HCT116 (cell line): ENCODE measurements at regions not wholly inside any gene's neighbourhood (a gene's known extent, or its start where the extent isn't known, plus 50 kb on each side); places are given as distances from the start of the nearest gene placed in this dataset.

Experiments
- ATAC-seq: fragments of 200-7000 bp; cut with Tn5 transposase; 2 replicates; pipeline ENCODE4 v1.9.1; 2020; ENCODE audit warnings: mild to moderate bottlenecking, moderate library complexity
- BruUV-seq: library from RNA; stranded (reverse); fragments of 400-500 nt; replicated peaks from 2 replicates; lab custom pipeline; 2021; lab: Mats Ljungman, UMichigan
- CTCF ChIA-PET: fragments of 300-600 bp; sonication (Branson Sonifier 250); formaldehyde crosslinking; loops from one replicate; lab custom pipeline; 2021; ENCODE audit warnings: antibody characterized with exemption; lab: Charles Lee
- POLR2A ChIA-PET: fragments of 300-600, 350-600 bp; sonication (Branson Sonifier 250); formaldehyde crosslinking; loops from one replicate; lab custom pipeline; 2021; ENCODE audit warnings: antibody characterized with exemption; lab: Charles Lee
- RAD21 ChIA-PET, 2 experiments: fragments of 300-600 bp; sonication (Branson Sonifier 250); formaldehyde crosslinking; loops; one replicate each; lab custom pipeline; 2023; ENCODE audit warnings: low total read pairs in 2 of 2; ENCODE audit not compliant: uncharacterized antibody in 2 of 2, unreplicated experiment in 2 of 2, low non-redundant PET in 1 of 2; lab: Charles Lee
- DNase-seq: peaks from one replicate; pipeline ENCODE4 v3.0.0-alpha.2; 2010; ENCODE audit warnings: low read depth, low spot score
- H2AFZ ChIP-seq: fragments of 200-600 bp; shearing (Covaris generic), sonication (generic); 2 replicates; pipeline ENCODE4 v1.6.1; 2017; ENCODE audit warnings: low read depth, mixed run types, mixed read lengths, antibody characterized with exemption, low read length; ENCODE audit not compliant: poor library complexity, severe bottlenecking
- H3K27ac ChIP-seq: 2 replicates; pipeline ENCODE4 v1.5.1; 2012; ENCODE audit warnings: low read depth, low read length
- H3K27me3 ChIP-seq: fragments of 200-600 bp; sonication (generic); 2 replicates; pipeline ENCODE4 v1.6.1; 2016; ENCODE audit warnings: mixed run types, low read length, mixed read lengths; ENCODE audit not compliant: insufficient read depth
- H3K36me3 ChIP-seq, 2 experiments: fragments of 200-500 bp in 1 of 2; fragments of 200-600 bp in 1 of 2; sonication (Bioruptor generic) in 1 of 2; sonication (generic) in 1 of 2; 2 replicates each; pipeline versions ENCODE4 v1.5.1 to v1.6.1; 2014 to 2016; ENCODE audit warnings: low read length in 2 of 2, inconsistent platforms in 1 of 2, mixed read lengths in 1 of 2, mixed run types in 1 of 2; ENCODE audit not compliant: insufficient read depth in 2 of 2, control insufficient read depth in 1 of 2
- H3K4me1 ChIP-seq, 2 experiments: fragments of 200-600 bp in 1 of 2; sonication (generic) in 1 of 2; 2 replicates each; pipeline versions ENCODE4 v1.5.1 to v1.6.1; 2012 to 2017; ENCODE audit warnings: low read length in 2 of 2, inconsistent platforms in 1 of 2, mild to moderate bottlenecking in 1 of 2, mixed read lengths in 1 of 2, mixed run types in 1 of 2, moderate library complexity in 1 of 2; ENCODE audit not compliant: insufficient read depth in 2 of 2, control insufficient read depth in 1 of 2
- H3K4me2 ChIP-seq: fragments of 200-600 bp; sonication (generic); 2 replicates; pipeline ENCODE4 v1.6.1; 2017; ENCODE audit warnings: mixed run types, low read length, mixed read lengths
- H3K4me3 ChIP-seq, 2 experiments: fragments of 200-600 bp in 1 of 2; sonication (generic) in 1 of 2; replicated peaks in 1 of 2; 2 replicates each; pipeline ENCODE4 v1.5.1; 2011 to 2016; ENCODE audit warnings: low read length in 2 of 2, control low read depth in 1 of 2, low read depth in 1 of 2, mild to moderate bottlenecking in 1 of 2, mixed read lengths in 1 of 2, mixed run types in 1 of 2
- H3K79me2 ChIP-seq: fragments of 200-600 bp; sonication (generic); 2 replicates; pipeline ENCODE4 v1.6.1; 2017; ENCODE audit warnings: mild to moderate bottlenecking, mixed run types, low read length, moderate library complexity, mixed read lengths; ENCODE audit not compliant: insufficient read depth
- H3K9ac ChIP-seq: fragments of 200-600 bp; sonication (generic); 2 replicates; pipeline ENCODE4 v1.6.1; 2016; ENCODE audit warnings: low read length, mixed read lengths
- H3K9me2 ChIP-seq: fragments of 200-600 bp; sonication (generic), shearing (Covaris generic); 2 replicates; pipeline ENCODE4 v1.6.1; 2017; ENCODE audit warnings: mixed run types, mild to moderate bottlenecking, moderate library complexity; ENCODE audit not compliant: insufficient read depth
- H3K9me3 ChIP-seq, 2 experiments: fragments of 200-500 bp in 1 of 2; fragments of 200-600 bp in 1 of 2; sonication (Bioruptor generic) in 1 of 2; sonication (generic) in 1 of 2; 2 replicates each; pipeline ENCODE4 v1.6.1; 2014 to 2017; ENCODE audit warnings: low read length in 2 of 2, mixed read lengths in 2 of 2, inconsistent platforms in 1 of 2, low read depth in 1 of 2, mild to moderate bottlenecking in 1 of 2, mixed run types in 1 of 2, moderate library complexity in 1 of 2; ENCODE audit not compliant: control insufficient read depth in 1 of 2, insufficient read depth in 1 of 2
- H4K20me1 ChIP-seq: fragments of 200-600 bp; sonication (generic), shearing (Covaris generic); 2 replicates; pipeline ENCODE4 v1.6.1; 2017; ENCODE audit warnings: mixed run types, mild to moderate bottlenecking, moderate library complexity; ENCODE audit not compliant: insufficient read depth
- CTCF ChIP-seq, 3 experiments: fragments of 200-600 bp in 1 of 3; sonication (generic) in 1 of 3; IDR thresholded peaks in 2 of 3; conservative IDR thresholded peaks in 1 of 3; 2 replicates each; pipeline ENCODE4 v1.5.1; 2012 to 2017; ENCODE audit warnings: low read depth in 2 of 3, low read length in 2 of 3, antibody characterized with exemption in 1 of 3, borderline replicate concordance in 1 of 3, control low read depth in 1 of 3, mild to moderate bottlenecking in 1 of 3, mixed read lengths in 1 of 3, mixed run types in 1 of 3, moderate library complexity in 1 of 3; ENCODE audit not compliant: insufficient read depth in 1 of 3
- EGR1 ChIP-seq: IDR thresholded peaks from 2 replicates; pipeline ENCODE4 v1.6.1; 2012; ENCODE audit warnings: low read depth
- YY1 ChIP-seq: IDR thresholded peaks from 2 replicates; pipeline ENCODE4 v1.6.1; 2011; ENCODE audit warnings: low read length, low read depth, moderate library complexity, mild to moderate bottlenecking; ENCODE audit not compliant: insufficient replicate concordance; ENCODE audit errors: extremely low read depth
- ZFX ChIP-seq: fragments of 450-650 bp; IDR thresholded peaks from 2 replicates; pipeline ENCODE4 v1.6.1; 2017
- ZNF274 ChIP-seq: fragments of 200-500 bp; sonication (Bioruptor generic); IDR thresholded peaks from 2 replicates; pipeline ENCODE4 v1.6.1; 2014; ENCODE audit warnings: mild to moderate bottlenecking, low read depth, low read length, inconsistent platforms
- intact Hi-C: fragments of 100-400 bp; cut with micrococcal nuclease; formaldehyde crosslinking; loops from 2 replicates; pipeline ENCODE4 v1.10.0; 2022
- TF ChIP-seq, protein P1 (sequence below): IDR thresholded peaks from 2 replicates; pipeline ENCODE4 v1.6.1; 2012

DNA sequence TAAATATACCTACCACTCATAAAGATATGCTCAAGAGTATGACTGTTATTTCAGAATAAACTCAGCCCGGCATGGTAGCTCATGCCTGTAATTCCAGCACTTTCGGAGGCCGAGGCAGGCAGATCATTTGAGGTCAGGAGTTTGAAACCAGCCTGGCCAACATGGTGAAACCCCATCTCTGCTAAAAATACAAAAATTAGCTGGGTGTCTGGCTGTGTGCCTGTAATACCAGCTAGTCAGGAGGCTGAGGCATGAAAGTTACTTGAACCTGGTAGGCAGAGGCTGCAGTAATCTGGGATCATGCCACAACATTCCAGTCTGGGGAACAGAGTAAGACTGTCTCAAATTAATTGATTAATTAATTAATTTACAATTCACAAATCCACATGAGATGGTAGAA lies 208.2 kb upstream of the PDGFD start (continued):
- no peak for TF ChIP-seq CTCF (IDR thresholded peaks at IDR 0.05 in 2 of 3, conservative IDR thresholded peaks at IDR 0.05 in 1 of 3; ENCODE audit: borderline replicate concordance in 1 of 3, insufficient read depth in 1 of 3, low read depth in 2 of 3, low read length in 2 of 3)
- TF ChIP-seq EGR1: no peak
- TF ChIP-seq, all 23 proteins: peak for 0

DNA sequence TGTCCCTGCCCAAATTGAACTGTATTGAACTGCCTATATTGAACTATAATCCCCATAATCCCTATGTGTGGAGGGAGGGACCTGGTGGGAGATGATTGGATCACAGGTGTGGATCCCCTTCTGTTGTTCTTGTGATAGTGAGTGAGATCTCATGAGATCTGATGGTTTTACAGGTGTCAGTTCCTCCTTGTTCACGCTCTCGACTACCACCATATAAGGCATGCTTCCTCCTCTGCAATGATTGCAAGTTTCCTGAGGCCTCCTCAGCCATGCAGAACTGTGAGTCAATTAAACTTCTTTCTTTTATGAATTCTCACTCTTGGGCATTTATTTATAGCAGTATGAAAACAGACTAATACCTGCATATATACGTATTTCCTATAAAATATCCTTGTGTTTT lies 206.5 kb upstream of the PDGFD start:
- intact Hi-C loops: no loop called here
- ATAC-seq (no peak), DNase-seq (no peak)
- RAD21 ChIA-PET: no interaction called here
- TF ChIP-seq ZFX (no peak), ZNF274 (no peak), CTCF (IDR thresholded peaks at IDR 0.05 in 2 of 3, conservative IDR thresholded peaks at IDR 0.05 in 1 of 3; ENCODE audit: borderline replicate concordance in 1 of 3, insufficient read depth in 1 of 3, low read depth in 2 of 3, low read length in 2 of 3) (no peak), EGR1 (no peak), YY1 (no peak)
- TF ChIP-seq, protein P1, sequence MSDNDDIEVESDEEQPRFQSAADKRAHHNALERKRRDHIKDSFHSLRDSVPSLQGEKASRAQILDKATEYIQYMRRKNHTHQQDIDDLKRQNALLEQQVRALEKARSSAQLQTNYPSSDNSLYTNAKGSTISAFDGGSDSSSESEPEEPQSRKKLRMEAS: no peak
- TF ChIP-seq, all 23 proteins: peak for 0
- H3K4me2 ChIP-seq: no peak overlapping the region
- H4K20me1 ChIP-seq: no peaks in the 10 kb centered on the region
- POLR2A ChIA-PET: no interaction called here
- no peaks in the 10 kb centered on the region for H3K79me2 ChIP-seq
- H3K9me3 ChIP-seq: no peaks in the 10 kb centered on the region
- CTCF ChIA-PET: no interaction called here
- no TSS peak for BruUV-seq
- no peaks in the 10 kb centered on the region for H3K4me1 ChIP-seq
- no peak overlapping the region for H3K9ac ChIP-seq
- no peaks in the 10 kb centered on the region for H3K27me3 ChIP-seq
- H3K36me3 ChIP-seq: no peaks in the 10 kb centered on the region
- H3K9me2 ChIP-seq: no peaks in the 10 kb centered on the region
- no peak overlapping the region for H3K27ac ChIP-seq
- no peak overlapping the region for H3K4me3 ChIP-seq
- H2AFZ ChIP-seq: no peak overlapping the region
